ENCODE measurements at regions not wholly inside any gene's neighbourhood (a gene's known extent, or its start where the extent isn't known, plus 50 kb on each side); places are given as distances from the start of the nearest gene placed in this dataset.

GRCh38 chr2:184210329-184210728 is 388.0 kb upstream of the ZNF804A start:
- peaks cover 1 to 9% of the 10 kb centered on the region in 2 donors for H3K9me3 Mint-ChIP-seq
- H3K27me3 Mint-ChIP-seq: no peaks in the 10 kb centered on the region
- H3K36me3 Mint-ChIP-seq: no peaks in the 10 kb centered on the region
- DNase-seq: no peak
- no peak overlapping the region for H3K27ac Mint-ChIP-seq
- no peaks in the 10 kb centered on the region for H3K4me1 Mint-ChIP-seq
- no peak for ATAC-seq (replicated peaks)
- H3K4me3 Mint-ChIP-seq: no peak overlapping the region

DNA sequence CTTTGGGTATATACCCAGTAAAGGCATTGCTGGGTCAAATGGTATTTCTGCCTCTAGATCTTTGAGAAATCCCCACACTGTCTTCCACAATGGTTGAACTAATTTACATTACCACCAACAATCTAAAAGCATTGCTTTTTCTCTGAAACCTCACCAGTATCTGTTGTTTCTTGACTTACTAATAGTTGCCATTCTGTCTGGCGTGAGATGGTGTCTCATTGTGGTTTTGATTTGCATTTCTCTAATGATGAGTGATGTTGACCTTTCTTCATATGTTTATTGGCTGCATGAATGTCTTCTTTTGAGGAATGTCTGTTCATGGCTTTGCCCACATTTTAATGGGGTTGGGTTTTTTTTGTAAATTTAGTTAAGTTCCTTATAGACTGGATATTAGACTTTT is 382.6 kb upstream of the ZNF804A start:
- no peak for ATAC-seq (replicated peaks)

GRCh38 chr2:184256611-184257010 is 341.7 kb upstream of the ZNF804A start:
- H3K4me1 Mint-ChIP-seq: no peaks in the 10 kb centered on the region
- peaks cover 0 to 3% of the 10 kb centered on the region in 2 donors for H3K9me3 Mint-ChIP-seq
- no peak for DNase-seq
- no peak overlapping the region for H3K4me3 Mint-ChIP-seq
- no peak overlapping the region for H3K27ac Mint-ChIP-seq
- H3K36me3 Mint-ChIP-seq: no peaks in the 10 kb centered on the region
- no peaks in the 10 kb centered on the region for H3K27me3 Mint-ChIP-seq
- no peak for ATAC-seq (replicated peaks)

More for the DNA sequence above, 382.6 kb upstream of the ZNF804A start:
- H3K9me3 Mint-ChIP-seq: peaks cover 7 to 18% of the 10 kb centered on the region in 2 donors
- H3K27me3 Mint-ChIP-seq: no peaks in the 10 kb centered on the region
- no peaks in the 10 kb centered on the region for H3K4me1 Mint-ChIP-seq
- H3K4me3 Mint-ChIP-seq: no peak overlapping the region
- H3K27ac Mint-ChIP-seq: no peak overlapping the region
- DNase-seq: no peak
- no peaks in the 10 kb centered on the region for H3K36me3 Mint-ChIP-seq

GRCh38 chr2:184261331-184261730 is 337.0 kb upstream of the ZNF804A start:
- H3K27me3 Mint-ChIP-seq: no peaks in the 10 kb centered on the region
- no peak for ATAC-seq (replicated peaks)
- peaks cover 0 to 2% of the 10 kb centered on the region in 2 donors for H3K9me3 Mint-ChIP-seq
- H3K27ac Mint-ChIP-seq: no peak overlapping the region
- no peaks in the 10 kb centered on the region for H3K4me1 Mint-ChIP-seq
- no peak overlapping the region for H3K4me3 Mint-ChIP-seq
- DNase-seq: no peak
- H3K36me3 Mint-ChIP-seq: no peaks in the 10 kb centered on the region

DNA sequence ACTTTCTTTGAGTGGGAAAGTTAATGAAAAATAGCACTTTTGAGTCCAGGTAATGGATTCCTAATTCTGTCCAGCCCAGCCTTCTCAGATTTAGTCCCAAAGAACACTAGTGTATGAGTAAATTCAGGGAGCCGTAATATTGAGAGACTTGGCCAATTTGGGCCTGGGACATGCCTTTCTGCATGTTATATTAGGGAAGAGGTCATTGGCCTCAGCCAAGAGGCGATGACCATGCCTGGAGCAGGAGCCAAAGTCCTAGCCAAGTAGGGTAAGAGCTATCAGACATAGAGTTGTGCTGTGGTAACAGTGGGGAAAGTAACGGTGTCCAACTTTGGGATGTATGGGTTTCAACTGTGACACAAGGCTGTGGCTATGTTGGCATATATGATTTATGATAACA is 336.5 kb upstream of the ZNF804A start:
- Mint-ChIP-seq H3K4me3 (no peak overlapping the region), H3K27ac (no peak overlapping the region), H3K27me3 (no peaks in the 10 kb centered on the region), H3K4me1 (no peaks in the 10 kb centered on the region), H3K36me3 (no peaks in the 10 kb centered on the region), H3K9me3 (peaks cover 0 to 2% of the 10 kb centered on the region in 2 donors)
- no peak for ATAC-seq (replicated peaks)
- no peak for DNase-seq

DNA sequence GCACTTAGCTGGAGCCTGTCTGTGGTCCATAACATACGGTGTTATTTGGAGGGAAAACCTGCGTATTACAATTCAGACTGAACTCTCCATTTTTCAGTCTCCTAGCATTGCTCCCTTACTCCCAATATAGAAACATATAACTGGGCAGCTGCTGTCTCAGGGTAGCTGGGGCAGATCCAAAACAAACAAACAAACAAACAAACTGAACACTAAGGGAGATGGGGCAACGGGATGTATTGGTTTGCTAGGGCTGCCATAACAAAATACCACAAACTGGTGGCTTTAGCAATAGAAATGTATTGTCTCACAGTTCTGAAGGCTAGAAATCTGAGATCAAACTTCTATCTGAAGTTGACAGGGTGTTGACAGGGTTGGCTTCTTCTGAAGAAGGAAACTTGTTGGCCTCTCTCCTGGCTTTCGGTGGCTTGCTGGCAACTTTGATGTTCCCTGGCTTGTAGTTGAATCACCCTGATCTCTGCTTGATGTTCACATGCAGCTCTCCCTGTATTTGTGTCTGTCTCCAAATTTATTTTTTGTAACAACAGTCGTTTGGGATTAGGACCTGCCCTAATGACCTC is 329.3 kb upstream of the ZNF804A start:
- no peak for ATAC-seq (replicated peaks)
- Mint-ChIP-seq H3K4me3 (no peak overlapping the region), H3K27me3 (no peaks in the 10 kb centered on the region), H3K9me3 (peaks cover 0 to 2% of the 10 kb centered on the region in 2 donors), H3K27ac (no peak overlapping the region), H3K4me1 (no peaks in the 10 kb centered on the region), H3K36me3 (no peaks in the 10 kb centered on the region)
- DNase-seq: no peak

DNA sequence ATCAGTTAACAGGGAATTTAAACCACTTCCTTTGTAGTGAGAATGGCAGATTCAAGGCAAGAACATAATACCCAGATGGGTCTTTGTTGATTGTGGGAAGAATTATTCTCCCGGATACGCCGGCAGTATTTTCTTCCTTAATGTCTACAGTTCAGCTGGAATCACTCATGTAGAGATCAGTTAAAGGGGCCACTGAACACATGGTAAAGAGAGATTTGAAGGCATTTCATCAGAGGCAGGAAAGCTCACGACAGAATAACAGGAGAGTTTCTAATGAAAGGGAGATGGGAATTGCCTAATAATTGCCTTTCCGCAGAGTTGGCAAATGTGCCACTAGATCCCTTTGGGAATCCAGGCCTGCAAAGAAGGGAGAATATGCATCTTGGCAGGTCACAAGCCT is 327.7 kb upstream of the ZNF804A start:
- no peak for DNase-seq
- ATAC-seq (replicated peaks): no peak
- no peaks in the 10 kb centered on the region for H3K36me3 Mint-ChIP-seq
- no peak overlapping the region for H3K27ac Mint-ChIP-seq
- H3K27me3 Mint-ChIP-seq: no peaks in the 10 kb centered on the region
- no peaks in the 10 kb centered on the region for H3K9me3 Mint-ChIP-seq
- no peak overlapping the region for H3K4me3 Mint-ChIP-seq
- no peaks in the 10 kb centered on the region for H3K4me1 Mint-ChIP-seq

GRCh38 chr2:184272056-184272455 is 326.3 kb upstream of the ZNF804A start:
- no peaks in the 10 kb centered on the region for H3K9me3 Mint-ChIP-seq
- H3K27ac Mint-ChIP-seq: no peak overlapping the region
- DNase-seq (no peak), ATAC-seq (replicated peaks) (no peak)
- no peaks in the 10 kb centered on the region for H3K27me3 Mint-ChIP-seq
- H3K4me3 Mint-ChIP-seq: no peak overlapping the region
- no peaks in the 10 kb centered on the region for H3K36me3 Mint-ChIP-seq
- H3K4me1 Mint-ChIP-seq: no peaks in the 10 kb centered on the region

DNA sequence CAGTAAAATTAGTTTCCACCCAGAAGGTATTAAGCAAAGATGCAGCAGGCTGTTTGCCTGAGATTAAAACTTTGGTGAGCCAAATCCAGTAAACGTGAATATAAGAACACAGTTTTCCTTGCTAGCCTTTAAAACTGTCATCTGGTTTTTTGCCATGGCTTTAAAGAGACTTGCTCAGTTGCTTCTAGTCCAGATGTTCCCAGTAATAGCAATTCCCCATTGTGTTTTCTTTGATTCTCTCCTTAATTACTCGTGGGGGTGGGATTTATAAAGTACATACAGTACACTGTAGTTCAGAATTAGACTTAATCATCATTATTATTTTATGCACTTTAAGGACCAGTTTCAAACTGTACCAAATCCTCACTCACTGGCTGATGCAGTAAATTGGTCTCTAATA is 303.5 kb upstream of the ZNF804A start:
- Mint-ChIP-seq H3K27ac (no peak overlapping the region), H3K9me3 (peaks cover 0 to 2% of the 10 kb centered on the region in 2 donors), H3K4me3 (no peak overlapping the region), H3K27me3 (no peaks in the 10 kb centered on the region), H3K36me3 (no peaks in the 10 kb centered on the region), H3K4me1 (no peaks in the 10 kb centered on the region)
- ATAC-seq (replicated peaks) (no peak), DNase-seq (no peak)

- Mint-ChIP-seq H3K4me3 (no peak overlapping the region), H3K27ac (no peak overlapping the region), H3K27me3 (no peaks in the 10 kb centered on the region), H3K9me3 (peaks cover 0 to 2% of the 10 kb centered on the region in 2 donors), H3K36me3 (no peaks in the 10 kb centered on the region), H3K4me1 (no peaks in the 10 kb centered on the region)
- DNase-seq (no peak), ATAC-seq (replicated peaks) (no peak)
These were observed 301.2 kb upstream of the ZNF804A start for GRCh38 chr2:184297085-184297484.

DNA sequence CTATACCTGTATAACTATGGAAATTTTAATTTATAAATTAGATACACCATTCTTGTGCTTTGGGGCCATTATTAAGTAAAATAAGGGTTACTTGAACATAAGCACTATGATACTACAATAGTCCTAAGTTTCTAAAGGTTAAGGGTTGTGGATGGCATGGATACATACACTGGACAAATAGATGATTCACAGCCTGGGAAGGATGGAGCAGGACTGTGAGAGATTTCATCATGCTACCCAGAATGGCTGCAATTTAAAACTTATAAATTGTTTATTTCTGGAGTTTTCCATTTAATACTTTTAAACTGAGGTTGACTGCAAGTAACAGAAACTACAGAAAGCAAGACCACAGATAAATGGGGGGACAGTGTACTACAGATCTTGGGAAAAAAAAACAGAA is 295.8 kb upstream of the ZNF804A start:
- H3K27ac Mint-ChIP-seq: no peak overlapping the region
- no peaks in the 10 kb centered on the region for H3K4me1 Mint-ChIP-seq
- no peaks in the 10 kb centered on the region for H3K36me3 Mint-ChIP-seq
- H3K27me3 Mint-ChIP-seq: no peaks in the 10 kb centered on the region
- DNase-seq (no peak), ATAC-seq (replicated peaks) (no peak)
- no peak overlapping the region for H3K4me3 Mint-ChIP-seq
- H3K9me3 Mint-ChIP-seq: peaks cover 0 to 1% of the 10 kb centered on the region in 2 donors

GRCh38 chr2:184304006-184304405 is 294.3 kb upstream of the ZNF804A start:
- ATAC-seq (replicated peaks) (no peak), DNase-seq (no peak)
- no peaks in the 10 kb centered on the region for H3K27me3 Mint-ChIP-seq
- no peak overlapping the region for H3K27ac Mint-ChIP-seq
- peaks cover 0 to 1% of the 10 kb centered on the region in 2 donors for H3K9me3 Mint-ChIP-seq
- no peak overlapping the region for H3K4me3 Mint-ChIP-seq
- no peaks in the 10 kb centered on the region for H3K36me3 Mint-ChIP-seq
- no peaks in the 10 kb centered on the region for H3K4me1 Mint-ChIP-seq

DNA sequence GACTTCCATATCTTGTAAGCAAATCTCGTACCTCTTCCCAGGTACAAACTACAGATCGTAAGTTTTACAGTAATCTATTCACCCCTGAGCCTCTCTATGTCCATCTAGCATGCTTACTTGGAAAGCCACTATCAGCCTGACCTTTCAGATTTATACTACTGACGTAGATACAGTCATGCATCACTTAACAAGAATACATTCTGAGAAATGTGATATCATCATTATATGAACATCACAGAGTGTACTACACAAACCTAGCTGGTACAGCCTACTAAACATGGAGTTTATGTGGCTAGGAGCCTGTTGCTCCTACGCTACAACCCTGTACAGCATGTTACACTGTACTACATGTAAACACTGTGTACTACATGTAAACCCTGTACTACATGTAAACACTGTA is 293.2 kb upstream of the ZNF804A start:
- ATAC-seq (replicated peaks): no peak
- DNase-seq: no peak
- no peak overlapping the region for H3K4me3 Mint-ChIP-seq
- no peaks in the 10 kb centered on the region for H3K27me3 Mint-ChIP-seq
- H3K4me1 Mint-ChIP-seq: no peaks in the 10 kb centered on the region
- H3K27ac Mint-ChIP-seq: no peak overlapping the region
- peaks cover 0 to 1% of the 10 kb centered on the region in 2 donors for H3K9me3 Mint-ChIP-seq
- H3K36me3 Mint-ChIP-seq: no peaks in the 10 kb centered on the region

DNA sequence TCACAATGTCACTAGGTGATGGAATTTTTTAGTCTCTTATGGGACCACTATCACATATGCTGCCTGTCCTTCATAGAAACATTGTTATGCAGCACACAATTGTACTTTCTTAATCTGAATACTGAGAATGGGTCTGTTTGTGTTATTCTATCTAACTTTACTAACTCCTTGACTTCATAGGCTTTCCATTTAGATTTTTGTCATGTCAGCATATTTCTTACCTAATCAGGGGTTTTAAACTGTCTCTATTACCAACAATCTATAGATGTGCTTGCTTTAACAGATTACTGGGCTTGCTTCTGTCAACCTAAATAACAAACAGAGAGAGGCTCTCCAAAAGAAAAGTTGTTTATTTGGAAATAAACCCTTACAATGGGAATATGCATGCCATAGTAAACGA is 289.6 kb upstream of the ZNF804A start:
- Mint-ChIP-seq H3K27ac (no peak overlapping the region), H3K36me3 (no peaks in the 10 kb centered on the region), H3K4me1 (no peaks in the 10 kb centered on the region)

GRCh38 chr2:184312970-184313369 is 285.4 kb upstream of the ZNF804A start:
- DNase-seq (no peak), ATAC-seq (replicated peaks) (no peak)
- H3K4me1 Mint-ChIP-seq: no peaks in the 10 kb centered on the region
- H3K27ac Mint-ChIP-seq: no peak overlapping the region
- no peak overlapping the region for H3K4me3 Mint-ChIP-seq
- no peaks in the 10 kb centered on the region for H3K9me3 Mint-ChIP-seq
- no peaks in the 10 kb centered on the region for H3K27me3 Mint-ChIP-seq
- no peaks in the 10 kb centered on the region for H3K36me3 Mint-ChIP-seq

More for the DNA sequence above, 289.6 kb upstream of the ZNF804A start:
- Mint-ChIP-seq H3K4me3 (no peak overlapping the region), H3K27me3 (no peaks in the 10 kb centered on the region), H3K9me3 (peaks cover 0 to 1% of the 10 kb centered on the region in 2 donors)
- ATAC-seq (replicated peaks): no peak
- no peak for DNase-seq

GRCh38 chr2:184314829-184315228 is 283.5 kb upstream of the ZNF804A start:
- no peak overlapping the region for H3K27ac Mint-ChIP-seq
- H3K27me3 Mint-ChIP-seq: no peaks in the 10 kb centered on the region
- ATAC-seq (replicated peaks) (no peak), DNase-seq (no peak)
- no peaks in the 10 kb centered on the region for H3K4me1 Mint-ChIP-seq
- no peak overlapping the region for H3K4me3 Mint-ChIP-seq
- H3K9me3 Mint-ChIP-seq: no peaks in the 10 kb centered on the region
- H3K36me3 Mint-ChIP-seq: no peaks in the 10 kb centered on the region
